Spinal cord (tissue), 10 donors: ENCODE measurements at regions not wholly inside any gene's neighbourhood (a gene's known extent, or its start where the extent isn't known, plus 50 kb on each side); places are given as distances from the start of the nearest gene placed in this dataset. TPM values are rescaled to one million over a fixed set of nuclear protein-coding genes. Genes with fewer than 3 reads are reported as not detected.

ENCODE experiments used
- DNase-seq, 6 donors: peaks; one replicate each; pipeline versions ENCODE4 v3.0.0 to v3.0.0-alpha.2; 2013 to 2015; ENCODE audit warnings: low spot score in 6 of 6, low read depth in 4 of 6
- H3K27ac ChIP-seq: one replicate; pipeline ENCODE4 v1.5.1; 2013; ENCODE audit warnings: low read depth, low read length, control low read depth
- H3K27me3 ChIP-seq: one replicate; pipeline ENCODE4 v1.6.1; 2013; ENCODE audit warnings: low read length; ENCODE audit not compliant: control insufficient read depth, insufficient read depth
- H3K36me3 ChIP-seq: one replicate; pipeline ENCODE4 v1.6.1; 2013; ENCODE audit warnings: low read length; ENCODE audit not compliant: control insufficient read depth, insufficient read depth
- H3K4me1 ChIP-seq: one replicate; pipeline ENCODE4 v1.6.1; 2013; ENCODE audit warnings: low read length; ENCODE audit not compliant: control insufficient read depth, insufficient read depth
- H3K4me3 ChIP-seq: one replicate; pipeline ENCODE4 v1.5.1; 2013; ENCODE audit warnings: low read depth, low read length, control low read depth
- H3K9me3 ChIP-seq: one replicate; pipeline ENCODE4 v1.6.1; 2013; ENCODE audit warnings: low read length; ENCODE audit not compliant: control insufficient read depth, insufficient read depth
- WGBS: methylation state at CpG from one replicate; pipeline ENCODE4 v1.1.5; 2013; ENCODE audit warnings: missing lambda C conversion rate; ENCODE audit not compliant: insufficient coverage; 5-methylcytosine and 5-hydroxymethylcytosine counted together
- small RNA-seq: library from RNA; depleted of rRNA; stranded (forward); fragments of <200 nt; gene quantifications from one replicate; pipeline ENCODE3, GENCODE V24; 2014; ENCODE audit warnings: low replicate concordance
- donor health status: healthy.

- Histone ChIP-seq H3K9me3 (no peaks in the 10 kb centered on the region), H3K27me3 (no peaks in the 10 kb centered on the region), H3K36me3 (no peaks in the 10 kb centered on the region), H3K4me1 (no peaks in the 10 kb centered on the region), H3K27ac (no peak overlapping the region), H3K4me3 (no peak overlapping the region)
- DNase-seq: no peak
These were observed 81.1 kb upstream of the ST6GALNAC5 start for GRCh38 chr1:76786222-76786621.

- DNase-seq: no peak
- no CpG with 5 or more reads among the region's 2 CpGs for WGBS
- Histone ChIP-seq H3K27me3 (no peaks in the 10 kb centered on the region), H3K36me3 (no peaks in the 10 kb centered on the region), H3K4me1 (no peaks in the 10 kb centered on the region), H3K9me3 (no peaks in the 10 kb centered on the region), H3K27ac (no peak overlapping the region), H3K4me3 (no peak overlapping the region)
These were observed 73.7 kb upstream of the ST6GALNAC5 start for GRCh38 chr1:76793594-76793993.

- 50% methylated on average over 1 of the region's 2 CpGs for WGBS
- H3K4me1 ChIP-seq: no peaks in the 10 kb centered on the region
- H3K36me3 ChIP-seq: no peaks in the 10 kb centered on the region
- no peaks in the 10 kb centered on the region for H3K27me3 ChIP-seq
- no peak overlapping the region for H3K27ac ChIP-seq
- H3K9me3 ChIP-seq: no peaks in the 10 kb centered on the region
- no peak overlapping the region for H3K4me3 ChIP-seq
- DNase-seq: peak in 2 of 6 donors; percentile 37 to 56
These were observed 67.6 kb upstream of the ST6GALNAC5 start for GRCh38 chr1:76799700-76800099.

- DNase-seq: peak in 1 of 6 donors; percentile 11
- WGBS: 74% methylated on average over 2 of the region's 3 CpGs
- no peaks in the 10 kb centered on the region for H3K4me1 ChIP-seq
- H3K36me3 ChIP-seq: no peaks in the 10 kb centered on the region
- H3K27ac ChIP-seq: no peak overlapping the region
- no peaks in the 10 kb centered on the region for H3K9me3 ChIP-seq
- no peak overlapping the region for H3K4me3 ChIP-seq
- no peaks in the 10 kb centered on the region for H3K27me3 ChIP-seq
These were observed 65.2 kb upstream of the ST6GALNAC5 start for GRCh38 chr1:76802094-76802493.

- H3K9me3 ChIP-seq: no peaks in the 10 kb centered on the region
- no peak for DNase-seq
- H3K27ac ChIP-seq: no peak overlapping the region
- H3K36me3 ChIP-seq: no peaks in the 10 kb centered on the region
- H3K4me3 ChIP-seq: no peak overlapping the region
- no peaks in the 10 kb centered on the region for H3K27me3 ChIP-seq
- no peaks in the 10 kb centered on the region for H3K4me1 ChIP-seq
- WGBS: no CpG with 5 or more reads among the region's 4 CpGs
These were observed 59.6 kb upstream of the ST6GALNAC5 start for GRCh38 chr1:76807543-76808260.

Small RNA genes lying in the stretch of these regions (small RNA-seq; reads per million reads assigned to genes)
- gene RNU6-161P: not detected
